ENCODE measurements at regions not wholly inside any gene's neighbourhood (a gene's known extent, or its start where the extent isn't known, plus 50 kb on each side); places are given as distances from the start of the nearest gene placed in this dataset.

- Histone ChIP-seq H3K36me3 (no peaks in the 10 kb centered on the region), H3K4me3 (ENCODE audit: low read depth, low read length) (no peak overlapping the region), H3K27ac (no peak overlapping the region), H3K27me3 (ENCODE audit: insufficient read depth, low read depth, severe bottlenecking) (no peaks in the 10 kb centered on the region), H3K9me3 (ENCODE audit: severe bottlenecking) (no peaks in the 10 kb centered on the region)
- no peak for TF ChIP-seq CTCF (IDR thresholded peaks at IDR 0.05; ENCODE audit: low read depth, low read length)
- DNase-seq, result no peak
These were observed 178.7 kb upstream of the DPH6 start for GRCh38 chr15:35724626-35725025.

GRCh38 chr15:35725353-35725752 lies 179.4 kb upstream of the DPH6 start:
- no peak for DNase-seq

GRCh38 chr15:35727627-35728026 lies 181.7 kb upstream of the DPH6 start:
- Histone ChIP-seq H3K36me3 (no peaks in the 10 kb centered on the region), H3K9me3 (ENCODE audit: severe bottlenecking) (no peaks in the 10 kb centered on the region), H3K27ac (no peak overlapping the region), H3K27me3 (ENCODE audit: insufficient read depth, low read depth, severe bottlenecking) (no peaks in the 10 kb centered on the region), H3K4me3 (ENCODE audit: low read depth, low read length) (no peak overlapping the region)
- DNase-seq, result no peak
- no peak for TF ChIP-seq CTCF (IDR thresholded peaks at IDR 0.05; ENCODE audit: low read depth, low read length)

More at GRCh38 chr15:35725353-35725752, 179.4 kb upstream of the DPH6 start:
- no peak overlapping the region for H3K27ac ChIP-seq
- H3K27me3 ChIP-seq (ENCODE audit: insufficient read depth, low read depth, severe bottlenecking), result no peaks in the 10 kb centered on the region
- TF ChIP-seq CTCF (IDR thresholded peaks at IDR 0.05; ENCODE audit: low read depth, low read length), result no peak
- H3K36me3 ChIP-seq, result no peaks in the 10 kb centered on the region
- H3K4me3 ChIP-seq (ENCODE audit: low read depth, low read length), result no peak overlapping the region
- H3K9me3 ChIP-seq (ENCODE audit: severe bottlenecking), result no peaks in the 10 kb centered on the region

- no peak for DNase-seq
- no peak overlapping the region for H3K27ac ChIP-seq
- TF ChIP-seq CTCF (IDR thresholded peaks at IDR 0.05; ENCODE audit: low read depth, low read length), result no peak
- no peaks in the 10 kb centered on the region for H3K27me3 ChIP-seq (ENCODE audit: insufficient read depth, low read depth, severe bottlenecking)
- no peak overlapping the region for H3K4me3 ChIP-seq (ENCODE audit: low read depth, low read length)
- no peaks in the 10 kb centered on the region for H3K9me3 ChIP-seq (ENCODE audit: severe bottlenecking)
- H3K36me3 ChIP-seq, result no peaks in the 10 kb centered on the region
These were observed 182.4 kb upstream of the DPH6 start for GRCh38 chr15:35728219-35728940.

- Histone ChIP-seq H3K9me3 (ENCODE audit: severe bottlenecking) (no peaks in the 10 kb centered on the region), H3K4me3 (ENCODE audit: low read depth, low read length) (no peak overlapping the region), H3K27ac (no peak overlapping the region), H3K27me3 (ENCODE audit: insufficient read depth, low read depth, severe bottlenecking) (no peaks in the 10 kb centered on the region), H3K36me3 (no peaks in the 10 kb centered on the region)
- TF ChIP-seq CTCF (IDR thresholded peaks at IDR 0.05; ENCODE audit: low read depth, low read length), result no peak
- DNase-seq, result no peak
These were observed 190.2 kb upstream of the DPH6 start for GRCh38 chr15:35736150-35736549.

- H3K27ac ChIP-seq, result no peak overlapping the region
- H3K9me3 ChIP-seq (ENCODE audit: severe bottlenecking), result no peaks in the 10 kb centered on the region
- no peak overlapping the region for H3K4me3 ChIP-seq (ENCODE audit: low read depth, low read length)
- no peak for DNase-seq
- H3K27me3 ChIP-seq (ENCODE audit: insufficient read depth, low read depth, severe bottlenecking), result no peaks in the 10 kb centered on the region
- H3K36me3 ChIP-seq, result no peaks in the 10 kb centered on the region
- no peak for TF ChIP-seq CTCF (IDR thresholded peaks at IDR 0.05; ENCODE audit: low read depth, low read length)
These were observed 191.5 kb upstream of the DPH6 start for GRCh38 chr15:35737441-35737840.
